GM18519 (cell line): ENCODE measurements at regions not wholly inside any gene's neighbourhood (a gene's known extent, or its start where the extent isn't known, plus 50 kb on each side); places are given as distances from the start of the nearest gene placed in this dataset.
"Not testable (repeated sequence)": the region's sequence is repeated elsewhere in the genome, so short reads cannot be mapped to it uniquely, and the experiment has no call there.

ENCODE experiments used
- ATAC-seq: cut with Tn5 transposase; IDR thresholded peaks from one replicate; pipeline ENCODE4 v1.9.1; 2021; ENCODE audit warnings: mild to moderate bottlenecking, moderate library complexity; ENCODE audit not compliant: unreplicated experiment, low FRiP score

- no peak for ATAC-seq
Observed at GRCh38 chr7:43042302-43042701, 70.1 kb upstream of the HECW1 start.

- ATAC-seq: no peak
Observed at GRCh38 chr7:43044511-43044910, 67.9 kb upstream of the HECW1 start.

DNA sequence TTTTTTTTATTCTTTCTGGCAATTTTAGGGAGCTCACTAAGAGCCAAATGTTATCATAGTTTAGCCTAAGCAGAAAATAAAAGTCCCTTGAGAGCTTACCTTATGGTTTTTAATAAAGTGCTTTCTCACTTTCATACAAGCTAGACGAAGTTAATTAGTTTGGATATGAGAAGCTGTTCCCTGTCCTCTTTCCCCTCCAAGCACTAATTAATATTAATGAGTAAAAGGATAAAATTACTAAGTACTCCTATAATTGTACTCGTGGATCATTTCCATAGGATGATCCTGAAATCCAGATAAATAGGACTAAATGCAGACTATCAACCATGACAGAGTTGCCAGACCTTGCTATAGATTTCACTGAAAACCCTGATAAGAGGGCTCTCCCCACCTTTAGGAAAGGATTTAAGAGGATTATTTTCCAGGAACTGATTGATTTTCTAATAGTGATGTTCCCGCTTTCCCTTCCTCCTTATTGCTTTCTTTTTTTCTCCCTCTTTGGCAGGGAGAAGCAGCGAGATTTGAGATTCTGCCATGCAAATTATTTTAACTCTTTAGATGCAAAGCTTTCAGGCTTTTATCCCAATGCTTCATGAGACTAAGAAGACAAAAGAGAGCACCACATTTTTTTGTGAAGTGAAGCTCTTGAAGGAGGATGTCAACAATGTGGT lies 58.3 kb upstream of the HECW1 start:
- no peak for ATAC-seq

DNA sequence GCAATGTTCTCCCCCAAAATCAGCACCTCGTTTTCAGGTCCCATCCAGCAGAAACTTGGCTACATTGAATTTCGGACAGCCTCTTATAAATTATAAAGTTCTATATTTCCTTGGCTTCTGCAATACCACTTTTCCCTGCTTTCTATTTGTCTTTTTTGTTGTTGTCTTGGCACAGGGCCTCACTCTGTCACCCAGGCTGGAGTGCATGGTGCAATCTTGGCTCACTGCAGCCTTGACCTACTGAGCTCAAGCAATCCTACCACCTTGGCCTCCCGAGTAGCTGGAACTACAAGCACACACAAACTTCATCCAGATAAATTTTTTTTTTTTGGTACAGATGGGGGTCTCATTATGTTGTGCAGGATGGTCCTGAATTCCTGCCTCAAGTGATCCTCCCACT lies 55.3 kb upstream of the HECW1 start:
- no peak for ATAC-seq

- peak; percentile 55 for ATAC-seq
Observed at GRCh38 chr7:43058271-43059066, 54.0 kb upstream of the HECW1 start.

- ATAC-seq: not testable (repeated sequence)
Observed at GRCh38 chr7:43059067-43059600, 53.3 kb upstream of the HECW1 start.
